Common myeloid progenitor, CD34-positive (primary cell): ENCODE measurements at regions not wholly inside any gene's neighbourhood (a gene's known extent, or its start where the extent isn't known, plus 50 kb on each side); places are given as distances from the start of the nearest gene placed in this dataset.

Source experiments
- CTCF ChIA-PET: fragments of 350-600 bp; sonication (Branson Sonifier 250); formaldehyde crosslinking; loops from one replicate; lab custom pipeline; 2021; ENCODE audit warnings: antibody characterized with exemption; lab: Charles Lee
- POLR2A ChIA-PET: fragments of 350-600 bp; sonication (Branson Sonifier 250); formaldehyde crosslinking; loops from one replicate; lab custom pipeline; 2021; ENCODE audit warnings: antibody characterized with exemption; lab: Charles Lee
- DNase-seq, 3 donors: peaks; one replicate each; pipeline versions ENCODE4 v3.0.0 to v3.0.0-alpha.2; 2013
- H3K27ac ChIP-seq, 2 experiments: 1 replicate in 1 of 2; 2 replicates in 1 of 2; pipeline ENCODE4 v1.7.0; 2013; ENCODE audit warnings: inconsistent platforms in 2 of 2, low read length in 2 of 2, mild to moderate bottlenecking in 2 of 2, low read depth in 1 of 2, moderate library complexity in 1 of 2; ENCODE audit not compliant: severe bottlenecking in 2 of 2, insufficient read depth in 1 of 2, poor library complexity in 1 of 2
- H3K27me3 ChIP-seq, 5 experiments: replicated peaks in 2 of 5; 1 replicate in 3 of 5; 2 replicates in 2 of 5; pipeline versions ENCODE4 v1.6.1 to v1.7.0; 2013; ENCODE audit warnings: low read length in 4 of 5, mild to moderate bottlenecking in 2 of 5, moderate library complexity in 2 of 5, inconsistent platforms in 1 of 5; ENCODE audit not compliant: insufficient read depth in 5 of 5, control insufficient read depth in 4 of 5
- H3K36me3 ChIP-seq, 4 experiments: 1 replicate in 2 of 4; 2 replicates in 2 of 4; pipeline versions ENCODE4 v1.6.1 to v1.7.0; 2013; ENCODE audit warnings: low read length in 3 of 4, control low read depth in 1 of 4, mild to moderate bottlenecking in 1 of 4; ENCODE audit not compliant: control insufficient read depth in 4 of 4, insufficient read depth in 4 of 4
- H3K4me1 ChIP-seq, 4 experiments: 1 replicate in 3 of 4; 2 replicates in 1 of 4; pipeline versions ENCODE4 v1.6.1 to v1.7.1; 2013; ENCODE audit warnings: low read length in 3 of 4, mild to moderate bottlenecking in 3 of 4, control low read depth in 1 of 4, inconsistent platforms in 1 of 4, moderate library complexity in 1 of 4; ENCODE audit not compliant: control insufficient read depth in 4 of 4, insufficient read depth in 4 of 4; ENCODE audit errors: control extremely low read depth in 1 of 4
- H3K4me3 ChIP-seq, 7 experiments: 1 replicate in 4 of 7; 2 replicates in 3 of 7; pipeline versions ENCODE4 v1.5.1 to v1.7.0; 2013; ENCODE audit warnings: mild to moderate bottlenecking in 7 of 7, low read length in 6 of 7, moderate library complexity in 6 of 7, inconsistent platforms in 2 of 7, low read depth in 2 of 7, control low read depth in 1 of 7; ENCODE audit not compliant: insufficient read depth in 4 of 7, control insufficient read depth in 1 of 7; ENCODE audit errors: extremely low read depth in 1 of 7
- H3K9me3 ChIP-seq, 5 experiments: 1 replicate in 4 of 5; 2 replicates in 1 of 5; pipeline versions ENCODE4 v1.6.1 to v1.7.1; 2013; ENCODE audit warnings: low read length in 4 of 5, mild to moderate bottlenecking in 2 of 5, inconsistent platforms in 1 of 5, low read depth in 1 of 5, moderate library complexity in 1 of 5; ENCODE audit not compliant: control insufficient read depth in 4 of 5, insufficient read depth in 2 of 5; ENCODE audit errors: control extremely low read depth in 1 of 5
- WGBS: methylation state at CpG from one replicate; pipeline ENCODE4 v1.1.5; 2013; ENCODE audit not compliant: insufficient coverage; 5-methylcytosine and 5-hydroxymethylcytosine counted together

GRCh38 chrX:99800016-99800415, 610.1 kb downstream of the PCDH19 start:
- H3K27me3 ChIP-seq: no peaks in the 10 kb centered on the region
- H3K36me3 ChIP-seq: no peaks in the 10 kb centered on the region
- peaks cover 0 to 9% (median 0%) of the 10 kb centered on the region in 5 experiments for H3K9me3 ChIP-seq
- POLR2A ChIA-PET: no interaction called here
- H3K4me3 ChIP-seq: no peak overlapping the region
- H3K4me1 ChIP-seq: no peaks in the 10 kb centered on the region
- H3K27ac ChIP-seq: no peak overlapping the region
- CTCF ChIA-PET: no interaction called here
- no CpG with 5 or more reads among the region's 1 CpG for WGBS
- DNase-seq: no peak

- Histone ChIP-seq H3K36me3 (no peaks in the 10 kb centered on the region), H3K4me1 (no peaks in the 10 kb centered on the region), H3K27me3 (no peaks in the 10 kb centered on the region), H3K27ac (no peak overlapping the region), H3K4me3 (no peak overlapping the region), H3K9me3 (peaks cover 0 to 9% (median 0%) of the 10 kb centered on the region in 5 experiments)
- WGBS: 14% methylated on average over 1 of the region's 3 CpGs
- no peak for DNase-seq
- ChIA-PET POLR2A (no interaction called here), CTCF (no interaction called here)
Observed at GRCh38 chrX:99798936-99799335, 611.1 kb downstream of the PCDH19 start.

- CTCF ChIA-PET: no interaction called here
- WGBS: no CpG with 5 or more reads among the region's 1 CpG
- H3K9me3 ChIP-seq: peaks cover 0 to 9% (median 0%) of the 10 kb centered on the region in 5 experiments
- H3K4me3 ChIP-seq: no peak overlapping the region
- H3K4me1 ChIP-seq: no peaks in the 10 kb centered on the region
- no peak overlapping the region for H3K27ac ChIP-seq
- no peaks in the 10 kb centered on the region for H3K36me3 ChIP-seq
- POLR2A ChIA-PET: no interaction called here
- no peaks in the 10 kb centered on the region for H3K27me3 ChIP-seq
- no peak for DNase-seq
Observed at GRCh38 chrX:99795495-99795894, 614.6 kb downstream of the PCDH19 start.

- Histone ChIP-seq H3K36me3 (no peaks in the 10 kb centered on the region), H3K9me3 (no peaks in the 10 kb centered on the region), H3K4me1 (no peaks in the 10 kb centered on the region), H3K27ac (no peak overlapping the region), H3K4me3 (no peak overlapping the region), H3K27me3 (no peaks in the 10 kb centered on the region)
- ChIA-PET POLR2A (no interaction called here), CTCF (no interaction called here)
- DNase-seq: no peak
- no CpG with 5 or more reads among the region's 3 CpGs for WGBS
Observed at GRCh38 chrX:99782516-99783040, 627.5 kb downstream of the PCDH19 start.

- no peak overlapping the region for H3K4me3 ChIP-seq
- CTCF ChIA-PET: no interaction called here
- no peak for DNase-seq
- no peaks in the 10 kb centered on the region for H3K27me3 ChIP-seq
- no peaks in the 10 kb centered on the region for H3K36me3 ChIP-seq
- no peak overlapping the region for H3K27ac ChIP-seq
- no peaks in the 10 kb centered on the region for H3K4me1 ChIP-seq
- no peaks in the 10 kb centered on the region for H3K9me3 ChIP-seq
- POLR2A ChIA-PET: no interaction called here
- 80% methylated on average over 1 of the region's 1 CpG for WGBS
Observed at GRCh38 chrX:99777912-99778311, 632.2 kb downstream of the PCDH19 start.

- POLR2A ChIA-PET: no interaction called here
- Histone ChIP-seq H3K36me3 (no peaks in the 10 kb centered on the region), H3K27me3 (no peaks in the 10 kb centered on the region), H3K9me3 (peaks cover 0 to 3% (median 2%) of the 10 kb centered on the region in 5 experiments), H3K4me1 (no peaks in the 10 kb centered on the region), H3K27ac (no peak overlapping the region), H3K4me3 (no peak overlapping the region)
- DNase-seq: no peak
- 82% methylated on average over 3 of the region's 3 CpGs for WGBS
- CTCF ChIA-PET: no interaction called here
Observed at GRCh38 chrX:99761731-99762130, 648.3 kb downstream of the PCDH19 start.

GRCh38 chrX:99752776-99753175, 657.3 kb downstream of the PCDH19 start:
- Histone ChIP-seq H3K27ac (no peak overlapping the region), H3K4me3 (no peak overlapping the region), H3K27me3 (no peaks in the 10 kb centered on the region), H3K36me3 (no peaks in the 10 kb centered on the region), H3K9me3 (no peaks in the 10 kb centered on the region), H3K4me1 (no peaks in the 10 kb centered on the region)
- CTCF ChIA-PET: no interaction called here
- no peak for DNase-seq
- POLR2A ChIA-PET: no interaction called here
- 86% methylated on average over 2 of the region's 4 CpGs for WGBS
